ENCODE measurements at regions not wholly inside any gene's neighbourhood (a gene's known extent, or its start where the extent isn't known, plus 50 kb on each side); places are given as distances from the start of the nearest gene placed in this dataset.
A peak's percentile ranks its signal among the peaks of the same experiment; 100 is the strongest.

DNA sequence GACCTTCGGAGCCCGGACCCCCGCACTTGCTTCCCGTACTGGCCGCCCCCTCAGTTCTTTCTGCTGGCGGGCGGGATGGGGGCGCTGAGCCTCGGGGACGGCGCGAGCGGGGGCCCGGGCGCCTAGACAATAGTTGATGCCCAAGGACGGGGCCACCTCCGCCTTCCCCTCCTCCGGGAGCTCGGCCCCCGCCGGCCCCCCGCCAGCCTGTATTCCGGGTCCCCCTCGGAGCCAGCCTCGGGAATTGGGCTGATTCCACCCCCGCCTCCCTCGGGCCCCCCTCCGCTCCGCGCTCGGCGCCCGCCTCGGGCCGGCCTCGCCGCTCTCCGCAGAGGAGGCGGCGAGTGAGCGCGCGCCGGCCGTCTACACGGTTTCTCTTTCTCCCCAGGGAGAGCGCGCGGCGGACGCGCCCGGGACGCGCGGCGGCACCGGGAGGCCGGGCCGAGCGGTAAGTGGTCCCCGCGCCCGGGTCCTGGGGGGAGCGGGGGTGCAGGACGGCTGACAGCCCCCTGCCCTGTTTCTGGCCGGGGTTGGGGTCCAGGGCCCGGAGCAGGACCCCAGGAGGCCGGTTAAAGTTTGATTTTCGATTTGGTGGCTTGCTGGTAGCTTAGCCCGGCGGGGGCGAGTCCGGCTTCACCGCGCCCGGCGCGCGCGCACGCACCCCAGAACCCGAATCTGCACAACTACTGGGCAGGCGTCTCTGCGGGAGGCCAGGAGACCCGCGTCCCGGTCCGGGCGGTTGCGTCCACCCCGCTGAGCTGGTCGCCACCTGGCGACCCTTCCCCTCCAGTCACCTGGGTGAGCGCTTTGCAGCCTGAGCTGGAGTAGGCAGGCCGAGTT lies 413.7 kb downstream of the PCNX1 start (continued):
- TF ChIP-seq, protein P1, sequence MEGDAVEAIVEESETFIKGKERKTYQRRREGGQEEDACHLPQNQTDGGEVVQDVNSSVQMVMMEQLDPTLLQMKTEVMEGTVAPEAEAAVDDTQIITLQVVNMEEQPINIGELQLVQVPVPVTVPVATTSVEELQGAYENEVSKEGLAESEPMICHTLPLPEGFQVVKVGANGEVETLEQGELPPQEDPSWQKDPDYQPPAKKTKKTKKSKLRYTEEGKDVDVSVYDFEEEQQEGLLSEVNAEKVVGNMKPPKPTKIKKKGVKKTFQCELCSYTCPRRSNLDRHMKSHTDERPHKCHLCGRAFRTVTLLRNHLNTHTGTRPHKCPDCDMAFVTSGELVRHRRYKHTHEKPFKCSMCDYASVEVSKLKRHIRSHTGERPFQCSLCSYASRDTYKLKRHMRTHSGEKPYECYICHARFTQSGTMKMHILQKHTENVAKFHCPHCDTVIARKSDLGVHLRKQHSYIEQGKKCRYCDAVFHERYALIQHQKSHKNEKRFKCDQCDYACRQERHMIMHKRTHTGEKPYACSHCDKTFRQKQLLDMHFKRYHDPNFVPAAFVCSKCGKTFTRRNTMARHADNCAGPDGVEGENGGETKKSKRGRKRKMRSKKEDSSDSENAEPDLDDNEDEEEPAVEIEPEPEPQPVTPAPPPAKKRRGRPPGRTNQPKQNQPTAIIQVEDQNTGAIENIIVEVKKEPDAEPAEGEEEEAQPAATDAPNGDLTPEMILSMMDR (IDR thresholded peaks at IDR 0.05), result no peak
- TF ChIP-seq, protein P2, sequence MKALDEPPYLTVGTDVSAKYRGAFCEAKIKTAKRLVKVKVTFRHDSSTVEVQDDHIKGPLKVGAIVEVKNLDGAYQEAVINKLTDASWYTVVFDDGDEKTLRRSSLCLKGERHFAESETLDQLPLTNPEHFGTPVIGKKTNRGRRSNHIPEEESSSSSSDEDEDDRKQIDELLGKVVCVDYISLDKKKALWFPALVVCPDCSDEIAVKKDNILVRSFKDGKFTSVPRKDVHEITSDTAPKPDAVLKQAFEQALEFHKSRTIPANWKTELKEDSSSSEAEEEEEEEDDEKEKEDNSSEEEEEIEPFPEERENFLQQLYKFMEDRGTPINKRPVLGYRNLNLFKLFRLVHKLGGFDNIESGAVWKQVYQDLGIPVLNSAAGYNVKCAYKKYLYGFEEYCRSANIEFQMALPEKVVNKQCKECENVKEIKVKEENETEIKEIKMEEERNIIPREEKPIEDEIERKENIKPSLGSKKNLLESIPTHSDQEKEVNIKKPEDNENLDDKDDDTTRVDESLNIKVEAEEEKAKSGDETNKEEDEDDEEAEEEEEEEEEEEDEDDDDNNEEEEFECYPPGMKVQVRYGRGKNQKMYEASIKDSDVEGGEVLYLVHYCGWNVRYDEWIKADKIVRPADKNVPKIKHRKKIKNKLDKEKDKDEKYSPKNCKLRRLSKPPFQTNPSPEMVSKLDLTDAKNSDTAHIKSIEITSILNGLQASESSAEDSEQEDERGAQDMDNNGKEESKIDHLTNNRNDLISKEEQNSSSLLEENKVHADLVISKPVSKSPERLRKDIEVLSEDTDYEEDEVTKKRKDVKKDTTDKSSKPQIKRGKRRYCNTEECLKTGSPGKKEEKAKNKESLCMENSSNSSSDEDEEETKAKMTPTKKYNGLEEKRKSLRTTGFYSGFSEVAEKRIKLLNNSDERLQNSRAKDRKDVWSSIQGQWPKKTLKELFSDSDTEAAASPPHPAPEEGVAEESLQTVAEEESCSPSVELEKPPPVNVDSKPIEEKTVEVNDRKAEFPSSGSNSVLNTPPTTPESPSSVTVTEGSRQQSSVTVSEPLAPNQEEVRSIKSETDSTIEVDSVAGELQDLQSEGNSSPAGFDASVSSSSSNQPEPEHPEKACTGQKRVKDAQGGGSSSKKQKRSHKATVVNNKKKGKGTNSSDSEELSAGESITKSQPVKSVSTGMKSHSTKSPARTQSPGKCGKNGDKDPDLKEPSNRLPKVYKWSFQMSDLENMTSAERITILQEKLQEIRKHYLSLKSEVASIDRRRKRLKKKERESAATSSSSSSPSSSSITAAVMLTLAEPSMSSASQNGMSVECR (CRISPR knock-in tag; IDR thresholded peaks at IDR 0.05; ENCODE audit: borderline replicate concordance), result no peak

DNA sequence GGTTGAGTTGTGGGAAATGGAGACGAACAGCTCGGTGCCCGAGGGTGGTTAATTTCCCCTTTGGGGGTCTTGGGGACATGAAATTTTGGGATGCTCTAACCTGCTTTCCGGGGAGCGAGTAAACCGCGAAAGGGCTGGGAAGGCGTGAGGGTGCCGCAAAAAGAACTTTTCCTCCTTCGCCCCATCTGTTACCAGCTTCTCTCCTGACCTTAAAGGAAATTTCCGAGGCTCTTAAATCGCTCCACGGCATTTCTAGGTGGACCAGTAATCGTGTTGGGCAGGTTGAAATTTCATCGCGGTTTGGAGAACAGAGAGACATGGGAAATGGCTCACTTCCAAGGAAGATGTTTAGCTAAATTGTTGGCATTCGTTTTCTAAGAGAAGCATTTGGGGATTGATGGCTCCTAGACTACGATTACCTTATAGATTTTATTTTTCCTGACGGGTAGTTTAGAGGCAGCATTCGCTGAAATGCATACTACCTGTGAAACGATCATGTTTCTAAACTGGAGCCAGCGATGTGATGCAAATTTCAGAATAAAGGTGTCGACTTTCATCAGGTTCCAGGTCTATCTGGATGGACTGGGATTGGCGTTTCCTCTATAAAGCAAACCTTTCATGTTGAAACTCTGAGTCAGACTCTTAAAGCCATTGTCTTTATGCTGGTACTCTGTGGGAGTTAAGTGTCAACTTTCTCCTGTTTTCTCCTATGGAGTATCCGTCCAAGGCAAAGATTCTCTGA lies 414.5 kb downstream of the PCNX1 start:
- TF ChIP-seq KAT7 (CRISPR knock-in tag; IDR thresholded peaks at IDR 0.05; ENCODE audit: borderline replicate concordance) (no peak), CBFB (CRISPR knock-in tag; IDR thresholded peaks at IDR 0.05; ENCODE audit: low read depth) (no peak), GABPB1 (CRISPR knock-in tag; IDR thresholded peaks at IDR 0.05) (0 out of 2 replicates have a peak, but pooled peaks have one; percentile 11), HMGA2 (CRISPR knock-in tag; IDR thresholded peaks at IDR 0.05) (no peak), MYBL2 (CRISPR knock-in tag; IDR thresholded peaks at IDR 0.05) (no peak)
- TF ChIP-seq, protein P3, sequence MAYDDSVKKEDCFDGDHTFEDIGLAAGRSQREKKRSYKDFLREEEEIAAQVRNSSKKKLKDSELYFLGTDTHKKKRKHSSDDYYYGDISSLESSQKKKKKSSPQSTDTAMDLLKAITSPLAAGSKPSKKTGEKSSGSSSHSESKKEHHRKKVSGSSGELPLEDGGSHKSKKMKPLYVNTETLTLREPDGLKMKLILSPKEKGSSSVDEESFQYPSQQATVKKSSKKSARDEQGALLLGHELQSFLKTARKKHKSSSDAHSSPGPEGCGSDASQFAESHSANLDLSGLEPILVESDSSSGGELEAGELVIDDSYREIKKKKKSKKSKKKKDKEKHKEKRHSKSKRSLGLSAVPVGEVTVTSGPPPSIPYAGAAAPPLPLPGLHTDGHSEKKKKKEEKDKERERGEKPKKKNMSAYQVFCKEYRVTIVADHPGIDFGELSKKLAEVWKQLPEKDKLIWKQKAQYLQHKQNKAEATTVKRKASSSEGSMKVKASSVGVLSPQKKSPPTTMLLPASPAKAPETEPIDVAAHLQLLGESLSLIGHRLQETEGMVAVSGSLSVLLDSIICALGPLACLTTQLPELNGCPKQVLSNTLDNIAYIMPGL (CRISPR knock-in tag; IDR thresholded peaks at IDR 0.05), result 0 out of 2 replicates have a peak, but pooled peaks have one; percentile 14
- TF ChIP-seq, protein P4, sequence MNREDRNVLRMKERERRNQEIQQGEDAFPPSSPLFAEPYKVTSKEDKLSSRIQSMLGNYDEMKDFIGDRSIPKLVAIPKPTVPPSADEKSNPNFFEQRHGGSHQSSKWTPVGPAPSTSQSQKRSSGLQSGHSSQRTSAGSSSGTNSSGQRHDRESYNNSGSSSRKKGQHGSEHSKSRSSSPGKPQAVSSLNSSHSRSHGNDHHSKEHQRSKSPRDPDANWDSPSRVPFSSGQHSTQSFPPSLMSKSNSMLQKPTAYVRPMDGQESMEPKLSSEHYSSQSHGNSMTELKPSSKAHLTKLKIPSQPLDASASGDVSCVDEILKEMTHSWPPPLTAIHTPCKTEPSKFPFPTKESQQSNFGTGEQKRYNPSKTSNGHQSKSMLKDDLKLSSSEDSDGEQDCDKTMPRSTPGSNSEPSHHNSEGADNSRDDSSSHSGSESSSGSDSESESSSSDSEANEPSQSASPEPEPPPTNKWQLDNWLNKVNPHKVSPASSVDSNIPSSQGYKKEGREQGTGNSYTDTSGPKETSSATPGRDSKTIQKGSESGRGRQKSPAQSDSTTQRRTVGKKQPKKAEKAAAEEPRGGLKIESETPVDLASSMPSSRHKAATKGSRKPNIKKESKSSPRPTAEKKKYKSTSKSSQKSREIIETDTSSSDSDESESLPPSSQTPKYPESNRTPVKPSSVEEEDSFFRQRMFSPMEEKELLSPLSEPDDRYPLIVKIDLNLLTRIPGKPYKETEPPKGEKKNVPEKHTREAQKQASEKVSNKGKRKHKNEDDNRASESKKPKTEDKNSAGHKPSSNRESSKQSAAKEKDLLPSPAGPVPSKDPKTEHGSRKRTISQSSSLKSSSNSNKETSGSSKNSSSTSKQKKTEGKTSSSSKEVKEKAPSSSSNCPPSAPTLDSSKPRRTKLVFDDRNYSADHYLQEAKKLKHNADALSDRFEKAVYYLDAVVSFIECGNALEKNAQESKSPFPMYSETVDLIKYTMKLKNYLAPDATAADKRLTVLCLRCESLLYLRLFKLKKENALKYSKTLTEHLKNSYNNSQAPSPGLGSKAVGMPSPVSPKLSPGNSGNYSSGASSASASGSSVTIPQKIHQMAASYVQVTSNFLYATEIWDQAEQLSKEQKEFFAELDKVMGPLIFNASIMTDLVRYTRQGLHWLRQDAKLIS (CRISPR knock-in tag; IDR thresholded peaks at IDR 0.05; ENCODE audit: borderline replicate concordance), result peak; percentile 31; the same call in 1 of the 2 replicates
- H3K4me1 Mint-ChIP-seq, result peaks cover 47% of the 10 kb centered on the region
- ChIA-PET POLR2A (interaction anchor here (0.6 to 1.2 kb wide), 3 partner anchors 10 to 95 kb away, joined by 3 to 6 read pairs (median 3); no protein-coding TSS in a partner anchor), CTCF (interaction anchor here (0.8 to 2.2 kb wide), 5 partner anchors 9 to 533 kb away, joined by 3 to 11 read pairs (median 4); no protein-coding TSS in a partner anchor)
- H3K9me3 Mint-ChIP-seq, result no peaks in the 10 kb centered on the region
- peak; percentile 23 for ATAC-seq
- peak overlapping the region; percentile 97 for H3K27ac Mint-ChIP-seq
- DNase-seq (ENCODE audit: low spot score), result no peak
- no peaks in the 10 kb centered on the region for H3K36me3 Mint-ChIP-seq
- H3K27me3 Mint-ChIP-seq (ENCODE audit: low read depth), result no peaks in the 10 kb centered on the region
- peak overlapping the region; percentile 91 for H3K4me3 Mint-ChIP-seq

Data from WTC11 (cell line).